ENCODE measurements at regions not wholly inside any gene's neighbourhood (a gene's known extent, or its start where the extent isn't known, plus 50 kb on each side); places are given as distances from the start of the nearest gene placed in this dataset.

GRCh38 chr2:23239374-23239773 lies 145.6 kb upstream of the KLHL29 start:
- TF ChIP-seq CTCF (conservative IDR thresholded peaks at IDR 0.05; ENCODE audit: low read depth, low read length) (no peak), RFX5 (IDR thresholded peaks at IDR 0.05; ENCODE audit: low read depth, low read length) (no peak), RAD21 (IDR thresholded peaks at IDR 0.05; ENCODE audit: low read length) (no peak)
- TF ChIP-seq, protein P1, sequence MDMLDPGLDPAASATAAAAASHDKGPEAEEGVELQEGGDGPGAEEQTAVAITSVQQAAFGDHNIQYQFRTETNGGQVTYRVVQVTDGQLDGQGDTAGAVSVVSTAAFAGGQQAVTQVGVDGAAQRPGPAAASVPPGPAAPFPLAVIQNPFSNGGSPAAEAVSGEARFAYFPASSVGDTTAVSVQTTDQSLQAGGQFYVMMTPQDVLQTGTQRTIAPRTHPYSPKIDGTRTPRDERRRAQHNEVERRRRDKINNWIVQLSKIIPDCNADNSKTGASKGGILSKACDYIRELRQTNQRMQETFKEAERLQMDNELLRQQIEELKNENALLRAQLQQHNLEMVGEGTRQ (IDR thresholded peaks at IDR 0.05; ENCODE audit: low read depth, low read length) = no peak

Data from IMR-90 (cell line).